H9 (cell line): ENCODE measurements at regions not wholly inside any gene's neighbourhood (a gene's known extent, or its start where the extent isn't known, plus 50 kb on each side); places are given as distances from the start of the nearest gene placed in this dataset.

Experiments used
- DNase-seq: peaks from one replicate; pipeline ENCODE4 v3.0.0-alpha.2; 2017
- H2AFZ ChIP-seq: one replicate; pipeline ENCODE4 v1.6.1; 2013; ENCODE audit warnings: mild to moderate bottlenecking, low read length, control low read depth, moderate library complexity
- H2AK5ac ChIP-seq: 2 replicates; pipeline ENCODE4 v1.6.1; 2013; ENCODE audit warnings: low read length, control low read depth, mixed read lengths; ENCODE audit not compliant: insufficient read length
- H2BK120ac ChIP-seq: one replicate; pipeline ENCODE4 v1.6.1; 2013; ENCODE audit warnings: low read depth, mild to moderate bottlenecking, low read length, control low read depth, inconsistent platforms; ENCODE audit not compliant: poor library complexity, severe bottlenecking
- H2BK12ac ChIP-seq: 2 replicates; pipeline ENCODE4 v1.6.1; 2013; ENCODE audit warnings: low read length, control low read depth, mixed read lengths, low read depth; ENCODE audit not compliant: insufficient read length
- H2BK15ac ChIP-seq: 2 replicates; pipeline ENCODE4 v1.6.1; 2013; ENCODE audit warnings: low read depth, low read length, control low read depth
- H2BK20ac ChIP-seq: one replicate; pipeline ENCODE4 v1.6.1; 2013; ENCODE audit warnings: low read depth, mild to moderate bottlenecking, low read length, control low read depth, inconsistent platforms; ENCODE audit not compliant: poor library complexity, severe bottlenecking
- H2BK5ac ChIP-seq: 2 replicates; pipeline ENCODE4 v1.6.1; 2013; ENCODE audit warnings: low read length, control low read depth, mixed read lengths; ENCODE audit not compliant: insufficient read length
- H3K14ac ChIP-seq: 2 replicates; pipeline ENCODE4 v1.6.1; 2013; ENCODE audit warnings: low read length, control low read depth; ENCODE audit not compliant: insufficient read depth
- H3K18ac ChIP-seq: 2 replicates; pipeline ENCODE4 v1.6.1; 2013; ENCODE audit warnings: low read depth, mild to moderate bottlenecking, mixed read lengths, low read length, control low read depth; ENCODE audit not compliant: insufficient read length
- H3K23ac ChIP-seq: 2 replicates; pipeline ENCODE4 v1.6.1; 2013; ENCODE audit warnings: low read length, control low read depth, mixed read lengths, low read depth; ENCODE audit not compliant: insufficient read length
- H3K23me2 ChIP-seq: 2 replicates; pipeline ENCODE4 v1.6.1; 2013; ENCODE audit warnings: low read depth, mild to moderate bottlenecking, mixed read lengths, low read length, control low read depth; ENCODE audit not compliant: insufficient read length, poor library complexity, severe bottlenecking
- H3K27ac ChIP-seq: 2 replicates; pipeline ENCODE4 v1.5.1; 2013; ENCODE audit warnings: low read length, control low read depth, mixed read lengths, low read depth; ENCODE audit not compliant: insufficient read length
- H3K27me3 ChIP-seq: 2 replicates; pipeline ENCODE4 v1.6.1; 2013; ENCODE audit warnings: low read length, control low read depth, inconsistent platforms; ENCODE audit not compliant: insufficient read depth
- H3K4ac ChIP-seq: 2 replicates; pipeline ENCODE4 v1.6.1; 2013; ENCODE audit warnings: low read depth, mild to moderate bottlenecking, control low read depth, inconsistent platforms, low read length, moderate library complexity
- H3K4me1 ChIP-seq: 2 replicates; pipeline ENCODE4 v1.6.1; 2013; ENCODE audit warnings: low read length, control low read depth, inconsistent platforms; ENCODE audit not compliant: insufficient read depth
- H3K4me2 ChIP-seq: 2 replicates; pipeline ENCODE4 v1.6.1; 2013; ENCODE audit warnings: low read length, control low read depth, mixed read lengths; ENCODE audit not compliant: insufficient read length, insufficient read depth
- H3K56ac ChIP-seq: 2 replicates; pipeline ENCODE4 v1.6.1; 2013; ENCODE audit warnings: low read depth, mild to moderate bottlenecking, mixed read lengths, low read length, control low read depth; ENCODE audit not compliant: insufficient read length
- H3K79me1 ChIP-seq: 2 replicates; pipeline ENCODE4 v1.6.1; 2013; ENCODE audit warnings: low read depth, mild to moderate bottlenecking, moderate library complexity, low read length, control low read depth, inconsistent platforms; ENCODE audit not compliant: insufficient read depth, poor library complexity, severe bottlenecking
- H3K79me2 ChIP-seq: 2 replicates; pipeline ENCODE4 v1.6.1; 2013; ENCODE audit warnings: low read length, control low read depth, inconsistent platforms; ENCODE audit not compliant: insufficient read depth
- H3K9ac ChIP-seq: 2 replicates; pipeline ENCODE4 v1.6.1; 2013; ENCODE audit warnings: low read length, control low read depth, mixed read lengths; ENCODE audit not compliant: insufficient read length; ENCODE audit errors: extremely low read depth
- H3K9me3 ChIP-seq: one replicate; pipeline ENCODE4 v1.6.1; 2013; ENCODE audit warnings: low read depth, low read length, inconsistent platforms; ENCODE audit not compliant: control insufficient read depth
- H3T11ph ChIP-seq: one replicate; pipeline ENCODE4 v1.6.1; 2013; ENCODE audit warnings: mild to moderate bottlenecking, low read length, control low read depth, inconsistent platforms
- H4K20me1 ChIP-seq: one replicate; pipeline ENCODE4 v1.6.1; 2013; ENCODE audit not compliant: control insufficient read depth, insufficient read length, insufficient read depth
- H4K5ac ChIP-seq: 2 replicates; pipeline ENCODE4 v1.6.1; 2013; ENCODE audit warnings: low read depth, mild to moderate bottlenecking, mixed read lengths, low read length, control low read depth; ENCODE audit not compliant: insufficient read length
- H4K8ac ChIP-seq: replicated peaks from 2 replicates; pipeline ENCODE4 v1.6.1; 2013; ENCODE audit warnings: low read length, control low read depth, mixed read lengths, low read depth; ENCODE audit not compliant: insufficient read length
- H4K91ac ChIP-seq: 2 replicates; pipeline ENCODE4 v1.6.1; 2013; ENCODE audit warnings: low read depth, mild to moderate bottlenecking, moderate library complexity, mixed read lengths, low read length, control low read depth; ENCODE audit not compliant: insufficient read length
- H3K27ac Mint-ChIP-seq, 3 experiments: 2 replicates in 2 of 3; 3 replicates in 1 of 3; pipeline ENCODE4 v1.8.0; 2020 to 2021; ENCODE audit warnings: mixed read lengths in 3 of 3, mild to moderate bottlenecking in 1 of 3, moderate library complexity in 1 of 3
- H3K27me3 Mint-ChIP-seq: 2 replicates; pipeline ENCODE4 v1.8.0; 2021; ENCODE audit warnings: low read depth, mild to moderate bottlenecking, moderate library complexity, mixed read lengths
- H3K36me3 Mint-ChIP-seq, 3 experiments: 2 replicates in 2 of 3; 3 replicates in 1 of 3; pipeline ENCODE4 v1.8.0; 2020 to 2021; ENCODE audit warnings: low read depth in 3 of 3, mixed read lengths in 3 of 3; ENCODE audit not compliant: insufficient read depth in 1 of 3
- H3K4me1 Mint-ChIP-seq, 2 experiments: 2 replicates each; pipeline ENCODE4 v1.8.0; 2020; ENCODE audit warnings: mixed read lengths in 2 of 2
- H3K4me3 Mint-ChIP-seq, 2 experiments: 2 replicates in 1 of 2; 3 replicates in 1 of 2; pipeline ENCODE4 v1.8.0; 2020 to 2021; ENCODE audit warnings: mild to moderate bottlenecking in 2 of 2, mixed read lengths in 2 of 2, moderate library complexity in 1 of 2
- H3K9me3 Mint-ChIP-seq, 2 experiments: 2 replicates in 1 of 2; 3 replicates in 1 of 2; pipeline ENCODE4 v1.8.0; 2020; ENCODE audit warnings: mild to moderate bottlenecking in 2 of 2, mixed read lengths in 2 of 2, moderate library complexity in 1 of 2
- CTCF ChIP-seq: fragments of 200-600 bp; sonication (generic); conservative IDR thresholded peaks from 3 replicates; pipeline ENCODE4 v1.8.0; 2021; ENCODE audit warnings: antibody characterized with exemption, mild to moderate bottlenecking
- WGBS: extraction: QIAGEN DNeasy Blood & Tissue Kit; methylation state at CpG from one replicate; pipeline ENCODE4 v1.1.7; 2013; ENCODE audit warnings: missing lambda C conversion rate, low lambda C conversion rate, mixed read lengths; ENCODE audit not compliant: insufficient read length; ENCODE audit errors: extremely low coverage; 5-methylcytosine and 5-hydroxymethylcytosine counted together

GRCh38 chr4:26116057-26116456, 202.0 kb downstream of the SMIM20 start:
- Histone ChIP-seq H4K91ac (no peak overlapping the region), H2BK15ac (no peak overlapping the region), H2BK12ac (no peak overlapping the region), H2BK5ac (no peak overlapping the region), H3T11ph (no peak overlapping the region), H3K79me1 (no peaks in the 10 kb centered on the region), H4K8ac (no peak overlapping the region), H3K27me3 (no peaks in the 10 kb centered on the region), H2BK20ac (no peak overlapping the region), H4K5ac (no peak overlapping the region), H3K4ac (no peak overlapping the region), H2AFZ (no peak overlapping the region), H3K56ac (no peak overlapping the region), H2BK120ac (no peak overlapping the region), H3K14ac (no peak overlapping the region), H4K20me1 (no peaks in the 10 kb centered on the region), H3K27ac (no peak overlapping the region), H3K79me2 (no peaks in the 10 kb centered on the region), H3K23ac (no peak overlapping the region), H3K18ac (no peak overlapping the region), H3K23me2 (no peaks in the 10 kb centered on the region), H3K9ac (no peak overlapping the region), H3K9me3 (peaks cover 17% of the 10 kb centered on the region), H3K4me2 (no peak overlapping the region), H3K4me1 (no peaks in the 10 kb centered on the region), H2AK5ac (no peak overlapping the region)
- WGBS = no CpG with 5 or more reads among the region's 4 CpGs
- no peak for TF ChIP-seq CTCF
- Mint-ChIP-seq H3K27me3 (peaks cover 3% of the 10 kb centered on the region; the same call in 1 of the 2 replicates), H3K4me1 (no peaks in the 10 kb centered on the region), H3K9me3 (peaks cover 24 to 27% of the 10 kb centered on the region in 2 experiments), H3K27ac (no peak overlapping the region; a peak in 1 of 7 replicates), H3K36me3 (peaks cover 3 to 23% (median 15%) of the 10 kb centered on the region in 3 experiments; a peak in 4 of 7 replicates), H3K4me3 (no peak overlapping the region)
- no peak for DNase-seq
